Dermis blood vessel endothelial cell (primary cell): ENCODE measurements at regions not wholly inside any gene's neighbourhood (a gene's known extent, or its start where the extent isn't known, plus 50 kb on each side); places are given as distances from the start of the nearest gene placed in this dataset.
A peak's percentile ranks its signal among the peaks of the same experiment; 100 is the strongest.
"Not testable (repeated sequence)": the region's sequence is repeated elsewhere in the genome, so short reads cannot be mapped to it uniquely, and the experiment has no call there.

Experiments
- DNase-seq: peaks from one replicate; pipeline ENCODE4 v3.0.0; 2010

DNA sequence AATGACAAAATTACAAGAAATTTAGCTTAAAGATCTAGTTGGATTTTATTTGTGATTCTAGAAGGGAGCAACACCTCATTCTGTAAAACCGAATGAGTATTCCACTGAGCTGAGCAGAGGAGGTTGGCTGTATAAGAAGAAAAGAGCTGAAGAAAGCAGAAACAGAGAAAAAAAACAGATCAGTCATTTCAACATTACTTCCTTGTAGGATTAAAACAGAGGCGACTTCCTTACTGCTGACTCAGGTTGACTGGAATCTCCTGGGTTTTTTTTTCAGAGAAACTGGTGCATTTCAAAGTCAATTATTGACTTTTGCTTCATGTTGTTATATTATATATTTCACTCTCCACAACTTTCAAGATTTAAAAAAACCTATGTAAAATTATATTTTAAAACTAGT lies 368.1 kb upstream of the UBE2E2 start:
- no peak for DNase-seq

- DNase-seq: no peak
These were observed 367.0 kb upstream of the UBE2E2 start for GRCh38 chr3:22836131-22836530.

DNA sequence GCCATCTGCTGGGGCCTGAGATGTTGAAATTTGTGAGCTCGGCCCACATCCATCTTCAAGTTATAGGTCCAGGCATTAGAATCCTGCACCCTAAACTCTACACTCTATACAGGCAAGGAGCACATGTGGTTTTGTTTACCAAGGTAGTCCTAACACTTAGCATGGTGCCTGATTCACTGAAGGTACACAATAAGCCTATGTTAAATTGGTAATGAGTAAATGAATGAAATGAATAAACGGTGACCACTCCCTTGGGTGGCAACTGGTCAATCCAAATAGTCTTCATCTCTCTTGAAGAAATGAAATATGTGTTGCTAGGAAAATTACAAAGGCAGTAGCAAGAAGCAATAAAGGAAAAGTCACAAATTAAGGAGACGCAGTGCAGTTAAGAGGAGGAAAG lies 359.3 kb upstream of the UBE2E2 start:
- no peak for DNase-seq

DNA sequence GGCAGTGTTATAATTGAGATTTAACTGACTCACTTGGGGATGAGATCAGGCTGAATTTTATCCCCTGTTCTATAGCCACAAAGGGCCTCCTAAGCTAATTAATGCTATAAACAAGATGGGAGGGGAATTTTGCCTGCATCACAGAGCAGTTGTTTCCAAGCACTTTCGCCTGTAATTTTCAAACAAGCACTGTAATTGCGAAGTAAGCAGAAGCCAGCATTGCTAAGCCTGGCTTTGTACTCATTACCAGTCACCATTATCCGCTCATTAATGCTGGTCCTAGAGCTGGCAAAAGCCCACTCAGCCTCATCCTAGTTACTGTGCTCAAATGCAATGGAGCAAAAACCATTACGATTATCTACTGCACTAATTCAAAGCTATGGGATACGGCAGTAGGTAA lies 356.6 kb upstream of the UBE2E2 start:
- DNase-seq: no peak

DNA sequence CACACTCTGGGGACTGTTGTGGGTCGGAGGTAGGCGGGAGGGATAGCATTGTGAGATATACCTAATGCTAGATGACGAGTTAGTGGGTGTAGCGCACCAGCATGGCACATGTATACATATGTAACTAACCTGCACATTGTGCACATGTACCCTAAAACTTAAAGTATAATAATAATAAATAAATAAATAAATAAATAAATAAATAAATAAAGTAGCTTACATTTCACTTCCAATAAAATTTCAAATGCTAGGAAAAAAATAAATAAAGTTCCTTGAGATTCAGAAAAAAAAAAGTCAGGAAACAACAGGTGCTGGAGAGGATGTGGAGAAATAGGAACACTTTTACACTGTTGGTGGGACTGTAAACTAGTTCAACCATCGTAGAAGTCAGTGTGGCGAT lies 353.5 kb upstream of the UBE2E2 start:
- not testable (repeated sequence) for DNase-seq

- no peak for DNase-seq
These were observed 346.3 kb upstream of the UBE2E2 start for GRCh38 chr3:22856811-22857210.

DNA sequence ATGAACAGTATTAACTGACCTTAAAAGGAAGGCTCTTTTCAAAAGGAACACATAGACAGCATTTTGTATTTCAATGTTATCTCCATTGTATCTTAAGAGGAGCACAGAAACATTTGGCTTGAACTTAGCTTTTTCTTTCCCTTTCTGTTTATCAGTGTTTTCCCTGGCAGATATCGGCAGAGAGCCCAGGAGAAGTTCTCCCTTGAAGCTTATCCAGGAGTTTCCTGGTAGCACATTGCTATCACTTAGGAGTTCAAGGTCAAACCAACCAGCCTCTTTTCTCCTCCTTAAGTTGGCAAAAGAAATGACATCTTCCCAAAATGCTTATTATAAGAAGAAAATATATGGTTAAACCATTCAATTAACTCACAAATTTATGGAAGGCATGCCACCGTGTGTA lies 344.6 kb upstream of the UBE2E2 start:
- no peak for DNase-seq

DNA sequence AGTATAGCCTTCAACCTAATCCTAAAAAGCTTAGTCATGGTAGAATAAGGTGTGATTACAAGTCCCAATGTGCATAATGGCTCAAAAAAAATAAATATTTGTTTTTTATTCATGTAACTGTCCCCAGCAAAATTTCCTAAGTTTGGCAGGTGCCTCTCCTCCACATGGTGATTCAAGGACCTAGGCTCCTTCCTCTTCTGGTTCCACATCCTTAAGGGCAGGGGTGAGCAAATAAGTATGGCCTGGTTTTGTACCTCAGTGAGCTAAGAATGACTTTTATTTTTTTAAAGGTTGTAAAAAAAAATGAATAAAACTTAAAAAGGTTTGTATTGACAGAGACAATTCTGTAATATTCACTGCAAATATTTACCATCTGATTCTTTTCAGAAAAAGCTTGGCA lies 343.5 kb upstream of the UBE2E2 start:
- DNase-seq: no peak

DNA sequence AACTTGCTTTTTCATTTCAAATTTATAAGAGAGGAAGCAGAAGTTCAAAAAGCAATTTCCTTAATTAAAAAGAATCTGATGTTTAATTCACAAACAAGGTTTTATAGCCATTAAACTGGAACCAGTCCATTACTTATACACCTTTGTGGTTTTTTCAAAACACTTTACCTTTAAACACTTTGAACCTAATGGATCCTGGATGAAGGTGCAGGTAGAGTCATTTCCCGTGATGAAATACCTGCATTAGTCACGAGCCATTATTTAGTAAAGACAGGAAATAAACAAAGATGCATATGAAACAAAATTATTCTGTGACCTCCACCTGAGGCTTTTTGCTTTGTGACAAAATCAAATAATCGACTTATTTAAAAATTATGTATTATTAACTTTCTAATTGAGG lies 341.7 kb upstream of the UBE2E2 start:
- no peak for DNase-seq

DNA sequence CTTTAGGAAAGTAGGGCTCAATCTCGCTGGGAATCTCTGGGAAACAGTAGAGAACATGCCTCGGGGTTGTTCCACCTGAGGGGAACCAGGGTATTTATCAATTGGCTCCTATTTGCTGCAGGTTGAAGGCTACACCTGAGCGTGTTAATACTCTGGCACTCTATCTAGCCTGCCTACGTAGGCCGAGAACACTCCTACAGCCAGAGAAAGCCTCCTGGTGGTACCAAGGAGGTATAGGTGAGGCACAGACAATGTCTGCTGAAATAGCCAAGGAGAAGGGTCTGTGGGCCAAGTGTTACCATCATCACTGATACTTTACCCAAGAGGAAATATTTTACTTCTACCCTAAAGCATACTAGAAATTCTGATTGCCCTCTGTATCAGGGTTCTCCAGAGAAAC lies 341.0 kb upstream of the UBE2E2 start:
- no peak for DNase-seq

- not testable (repeated sequence) for DNase-seq
These were observed 320.3 kb upstream of the UBE2E2 start for GRCh38 chr3:22882834-22883233.

DNA sequence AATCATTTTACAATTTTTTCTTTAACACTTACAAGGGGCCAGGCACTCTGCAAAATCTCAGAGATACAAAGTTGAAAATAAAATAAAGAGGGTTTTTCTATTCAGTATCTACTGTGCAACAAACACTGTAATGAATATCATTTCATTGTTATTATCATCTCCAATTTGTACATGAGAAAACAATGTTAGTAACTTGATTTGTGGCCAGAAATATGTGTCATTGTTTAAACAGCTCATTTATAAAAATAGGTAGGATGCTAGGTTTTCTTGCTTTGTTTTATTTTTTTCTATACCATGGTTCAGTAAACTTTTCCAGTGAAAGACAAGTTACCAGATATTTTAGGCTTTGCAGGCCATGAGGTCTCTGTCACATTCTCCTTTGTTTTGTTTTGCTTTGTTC lies 318.1 kb upstream of the UBE2E2 start:
- DNase-seq: no peak

- DNase-seq: no peak
These were observed 317.4 kb upstream of the UBE2E2 start for GRCh38 chr3:22885574-22886341.

GRCh38 chr3:22886439-22887068 lies 316.6 kb upstream of the UBE2E2 start:
- DNase-seq: no peak

- peak; percentile 44 for DNase-seq
These were observed 315.3 kb upstream of the UBE2E2 start for GRCh38 chr3:22887664-22888291.

GRCh38 chr3:22893101-22893500 lies 310.0 kb upstream of the UBE2E2 start:
- no peak for DNase-seq

DNA sequence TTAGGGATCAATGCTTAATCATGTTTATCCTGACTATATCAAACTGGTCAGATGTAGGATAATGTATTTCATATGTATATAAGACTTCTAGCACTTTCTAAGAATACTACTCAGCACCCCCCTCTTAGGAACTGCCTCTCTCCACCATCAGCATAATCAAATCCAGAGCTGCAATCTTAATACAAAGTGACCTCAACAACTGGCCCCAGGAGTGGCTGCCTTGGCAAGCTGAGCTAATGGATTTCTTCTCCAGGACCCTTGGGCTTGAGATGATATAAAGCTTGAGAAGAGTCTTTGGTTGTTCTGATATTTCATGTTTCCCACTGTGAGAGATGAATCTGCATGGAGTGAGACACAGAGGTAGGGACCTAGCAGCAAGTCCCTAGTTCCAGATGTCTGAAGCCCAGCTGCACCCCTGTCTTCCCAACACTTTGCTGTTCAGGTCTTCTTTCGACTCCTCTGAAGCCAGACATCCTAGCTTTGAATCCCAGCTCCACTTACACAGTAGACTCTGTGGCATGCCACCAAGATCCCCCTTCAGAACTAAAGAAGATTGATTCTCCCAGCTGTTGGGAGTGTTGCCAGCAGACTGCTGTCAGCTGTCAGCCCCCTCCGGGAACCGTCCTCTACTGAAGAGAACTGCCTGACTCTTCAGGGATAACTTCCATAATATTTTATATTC lies 309.3 kb upstream of the UBE2E2 start:
- DNase-seq: no peak

DNA sequence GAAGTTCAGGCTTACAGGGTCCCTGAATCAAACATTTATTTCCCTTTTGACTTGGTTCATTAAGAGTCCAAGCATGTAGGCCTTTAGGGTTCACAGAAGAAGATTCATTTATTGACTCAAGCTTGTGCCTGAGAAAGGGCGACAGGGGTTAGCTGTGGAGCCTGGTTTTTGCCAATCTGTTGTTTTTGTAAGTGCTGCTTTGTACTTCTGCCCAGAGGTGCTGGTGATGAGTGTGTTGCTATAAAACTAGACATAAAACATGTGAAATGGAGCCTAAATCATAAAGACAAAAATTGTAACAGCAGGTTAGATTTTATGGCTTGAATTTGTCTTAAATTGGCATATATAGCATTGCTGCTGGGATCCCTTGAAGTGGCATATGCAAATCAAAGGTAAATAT lies 308.3 kb upstream of the UBE2E2 start:
- no peak for DNase-seq

GRCh38 chr3:22895671-22896070 lies 307.5 kb upstream of the UBE2E2 start:
- no peak for DNase-seq

DNA sequence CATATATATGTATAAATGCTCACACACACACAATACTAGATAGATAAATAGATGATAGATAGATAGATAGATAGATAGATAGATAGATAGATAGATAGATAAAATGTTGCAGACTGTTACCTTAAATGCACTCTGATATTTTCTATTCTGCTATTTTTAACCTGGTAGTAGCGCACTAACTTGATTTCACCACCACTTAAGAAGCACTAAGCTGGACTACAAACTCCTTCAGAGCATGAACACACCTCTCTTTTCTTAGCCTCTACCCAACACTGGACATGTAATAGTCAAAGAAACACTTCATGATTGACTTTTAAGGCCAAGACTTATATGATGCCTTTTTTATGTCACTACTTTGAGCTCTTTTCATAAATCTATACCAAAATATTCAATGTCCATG lies 304.6 kb upstream of the UBE2E2 start:
- DNase-seq: no peak

GRCh38 chr3:22899441-22899840 lies 303.7 kb upstream of the UBE2E2 start:
- no peak for DNase-seq

- no peak for DNase-seq
These were observed 302.8 kb upstream of the UBE2E2 start for GRCh38 chr3:22900296-22900695.

- DNase-seq: no peak
These were observed 301.4 kb upstream of the UBE2E2 start for GRCh38 chr3:22901684-22902083.
